ENCODE measurements at regions not wholly inside any gene's neighbourhood (a gene's known extent, or its start where the extent isn't known, plus 50 kb on each side); places are given as distances from the start of the nearest gene placed in this dataset.

DNA sequence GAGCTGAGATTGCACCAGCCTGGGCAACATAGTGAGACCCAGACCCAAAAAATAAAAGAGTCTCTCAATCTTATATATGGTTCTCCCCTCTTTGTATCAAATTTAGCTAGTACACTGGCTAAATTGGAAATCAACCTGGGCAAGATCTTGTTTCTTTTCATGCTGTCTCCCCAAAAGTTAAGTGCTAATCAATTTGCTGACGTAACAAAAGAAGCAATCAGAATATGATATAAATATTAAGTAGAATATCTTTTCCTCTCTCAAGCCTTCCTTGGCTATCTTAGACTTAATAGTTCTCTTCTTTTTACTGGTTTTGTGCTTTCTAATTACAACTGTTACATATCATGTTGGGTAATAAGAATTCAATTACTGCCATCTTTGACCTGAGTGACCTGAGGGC, 258.9 kb downstream of the KCNRG start:
- Mint-ChIP-seq H3K9me3 (peaks cover 0 to 9% (median 5%) of the 10 kb centered on the region in 11 donors), H3K4me1 (no peaks in the 10 kb centered on the region), H3K36me3 (peaks cover 0 to 4% (median 0%) of the 10 kb centered on the region in 5 donors), H3K4me3 (no peak overlapping the region), H3K27ac (no peak overlapping the region), H3K27me3 (peaks cover 0 to 34% (median 0%) of the 10 kb centered on the region in 5 donors)
- H3K4me3 ChIP-seq (ENCODE audit: low read length) = no peak overlapping the region
- H3K27me3 ChIP-seq (ENCODE audit: control insufficient read depth in 2 of 2, insufficient read depth in 2 of 2, low read length in 2 of 2) = no peaks in the 10 kb centered on the region
- H3K36me3 ChIP-seq (ENCODE audit: control insufficient read depth in 2 of 3, insufficient read depth in 3 of 3, low read length in 3 of 3) = no peaks in the 10 kb centered on the region
- ChIA-PET CTCF (no interaction called here), POLR2A (no interaction called here)
- no peak for DNase-seq
- no peaks in the 10 kb centered on the region for H3K4me1 ChIP-seq (ENCODE audit: control insufficient read depth in 2 of 2, insufficient read depth in 2 of 2, low read length in 2 of 2)
- H3K27ac ChIP-seq (ENCODE audit: low read depth, low read length) = no peak overlapping the region
- intact Hi-C loops (cut with micrococcal nuclease) = no loop called here
- H3K9me3 ChIP-seq (ENCODE audit: control insufficient read depth in 2 of 3, low read length in 3 of 3) = no peaks in the 10 kb centered on the region
- ATAC-seq = no peak

DNA sequence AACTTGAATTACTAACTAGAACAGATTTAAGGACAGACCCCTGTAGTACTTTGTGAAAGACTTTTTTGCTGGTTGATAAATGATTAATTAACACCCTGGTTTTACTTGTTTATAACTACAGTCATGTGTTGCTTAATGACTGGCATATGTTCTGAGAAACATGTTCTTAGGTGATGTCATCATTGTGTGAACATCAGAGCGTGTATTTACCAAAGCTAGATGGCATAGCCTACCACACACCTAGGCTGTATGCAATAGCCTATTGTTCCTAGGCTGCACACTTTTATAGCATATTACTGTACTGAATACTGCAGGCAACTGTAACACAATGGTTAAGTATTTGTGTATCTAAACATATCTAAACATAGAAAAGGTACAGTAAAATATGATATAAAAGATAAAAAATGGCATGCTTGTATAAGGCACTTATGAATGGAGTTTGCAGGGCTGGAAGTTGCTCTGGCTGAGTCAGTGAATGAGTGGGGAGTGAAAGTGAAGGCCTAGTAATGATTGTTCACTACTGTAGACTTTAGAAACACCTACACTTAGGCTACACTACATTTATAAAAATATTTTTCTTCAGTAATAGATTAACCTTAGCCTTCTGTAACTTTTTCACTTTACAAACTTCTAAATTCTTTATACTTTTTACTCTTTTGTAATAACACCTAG, 260.3 kb downstream of the KCNRG start:
- H3K27ac ChIP-seq (ENCODE audit: low read depth, low read length) = no peak overlapping the region
- ChIA-PET CTCF (no interaction called here), POLR2A (no interaction called here)
- DNase-seq (no peak), ATAC-seq (no peak)
- no peak overlapping the region for H3K27ac Mint-ChIP-seq
- no peak overlapping the region for H3K4me3 Mint-ChIP-seq
- H3K4me3 ChIP-seq (ENCODE audit: low read length) = no peak overlapping the region
- no peaks in the 10 kb centered on the region for H3K27me3 ChIP-seq (ENCODE audit: control insufficient read depth in 2 of 2, insufficient read depth in 2 of 2, low read length in 2 of 2)
- H3K9me3 Mint-ChIP-seq = peaks cover 0 to 9% (median 5%) of the 10 kb centered on the region in 11 donors
- intact Hi-C loops (cut with micrococcal nuclease) = no loop called here
- H3K9me3 ChIP-seq (ENCODE audit: control insufficient read depth in 2 of 3, low read length in 3 of 3) = no peaks in the 10 kb centered on the region
- no peaks in the 10 kb centered on the region for H3K36me3 ChIP-seq (ENCODE audit: control insufficient read depth in 2 of 3, insufficient read depth in 3 of 3, low read length in 3 of 3)
- no peaks in the 10 kb centered on the region for H3K4me1 ChIP-seq (ENCODE audit: control insufficient read depth in 2 of 2, insufficient read depth in 2 of 2, low read length in 2 of 2)
- peaks cover 0 to 33% (median 0%) of the 10 kb centered on the region in 5 donors for H3K27me3 Mint-ChIP-seq
- H3K4me1 Mint-ChIP-seq = no peaks in the 10 kb centered on the region
- H3K36me3 Mint-ChIP-seq = peaks cover 0 to 4% (median 0%) of the 10 kb centered on the region in 5 donors

DNA sequence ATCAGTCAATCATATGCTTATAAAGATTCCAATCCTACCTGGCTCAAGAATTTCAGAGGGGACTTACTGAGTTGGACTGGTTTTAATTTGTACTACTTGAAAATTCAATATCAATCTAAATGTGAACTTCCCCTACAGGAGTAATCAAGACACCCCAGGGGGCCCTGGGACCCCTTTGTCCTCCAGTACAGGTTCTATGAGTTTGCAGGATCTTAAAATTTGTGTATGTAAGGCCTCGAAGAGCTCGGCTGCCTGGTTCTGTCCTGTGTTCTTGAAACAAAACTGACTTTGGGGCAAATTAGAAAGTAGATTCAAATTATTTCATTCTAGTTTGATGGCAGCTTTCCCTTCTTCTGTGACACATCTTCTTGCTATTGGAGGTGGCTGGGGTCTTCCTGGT, 261.3 kb downstream of the KCNRG start:
- ChIA-PET POLR2A (no interaction called here), CTCF (no interaction called here)
- peaks cover 0 to 9% (median 5%) of the 10 kb centered on the region in 11 donors for H3K9me3 Mint-ChIP-seq
- intact Hi-C loops (cut with micrococcal nuclease) = no loop called here
- Histone ChIP-seq H3K9me3 (ENCODE audit: control insufficient read depth in 2 of 3, low read length in 3 of 3) (no peaks in the 10 kb centered on the region), H3K36me3 (ENCODE audit: control insufficient read depth in 2 of 3, insufficient read depth in 3 of 3, low read length in 3 of 3) (no peaks in the 10 kb centered on the region), H3K27me3 (ENCODE audit: control insufficient read depth in 2 of 2, insufficient read depth in 2 of 2, low read length in 2 of 2) (no peaks in the 10 kb centered on the region), H3K4me1 (ENCODE audit: control insufficient read depth in 2 of 2, insufficient read depth in 2 of 2, low read length in 2 of 2) (no peaks in the 10 kb centered on the region), H3K4me3 (ENCODE audit: low read length) (no peak overlapping the region), H3K27ac (ENCODE audit: low read depth, low read length) (no peak overlapping the region)
- DNase-seq (no peak), ATAC-seq (no peak)
- no peak overlapping the region for H3K27ac Mint-ChIP-seq
- peaks cover 0 to 29% (median 0%) of the 10 kb centered on the region in 5 donors for H3K27me3 Mint-ChIP-seq
- no peak overlapping the region for H3K4me3 Mint-ChIP-seq
- peaks cover 0 to 4% (median 0%) of the 10 kb centered on the region in 5 donors for H3K36me3 Mint-ChIP-seq
- no peaks in the 10 kb centered on the region for H3K4me1 Mint-ChIP-seq

DNA sequence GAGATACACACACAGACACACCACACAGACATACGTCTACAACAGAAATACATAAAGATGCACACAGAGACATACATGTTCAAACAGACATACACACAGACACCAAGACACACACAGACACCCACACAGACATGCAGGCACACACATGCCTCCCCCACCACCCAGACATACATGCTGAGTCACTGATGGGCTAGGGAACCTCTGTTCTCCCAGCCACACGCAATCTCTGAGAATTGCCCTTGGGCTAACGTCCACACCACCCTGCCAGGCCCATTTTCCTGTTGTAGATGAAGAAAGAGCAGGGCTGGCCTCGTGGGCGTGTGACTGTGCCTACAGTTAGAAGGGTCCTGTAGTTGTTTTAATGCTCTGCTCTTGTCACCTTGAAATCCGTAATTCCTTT, 261.9 kb downstream of the KCNRG start:
- ChIA-PET CTCF (no interaction called here), POLR2A (no interaction called here)
- Histone ChIP-seq H3K9me3 (ENCODE audit: control insufficient read depth in 2 of 3, low read length in 3 of 3) (no peaks in the 10 kb centered on the region), H3K36me3 (ENCODE audit: control insufficient read depth in 2 of 3, insufficient read depth in 3 of 3, low read length in 3 of 3) (no peaks in the 10 kb centered on the region), H3K27me3 (ENCODE audit: control insufficient read depth in 2 of 2, insufficient read depth in 2 of 2, low read length in 2 of 2) (no peaks in the 10 kb centered on the region), H3K4me1 (ENCODE audit: control insufficient read depth in 2 of 2, insufficient read depth in 2 of 2, low read length in 2 of 2) (no peaks in the 10 kb centered on the region), H3K4me3 (ENCODE audit: low read length) (no peak overlapping the region), H3K27ac (ENCODE audit: low read depth, low read length) (no peak overlapping the region)
- no peaks in the 10 kb centered on the region for H3K4me1 Mint-ChIP-seq
- H3K4me3 Mint-ChIP-seq = no peak overlapping the region
- intact Hi-C loops (cut with micrococcal nuclease) = no loop called here
- no peak overlapping the region for H3K27ac Mint-ChIP-seq
- peaks cover 0 to 5% (median under 1%) of the 10 kb centered on the region in 5 donors for H3K36me3 Mint-ChIP-seq
- DNase-seq (no peak), ATAC-seq (no peak)
- peaks cover 0 to 25% (median 3%) of the 10 kb centered on the region in 5 donors for H3K27me3 Mint-ChIP-seq
- peaks cover under 1 to 12% (median 8%) of the 10 kb centered on the region in 11 donors for H3K9me3 Mint-ChIP-seq

DNA sequence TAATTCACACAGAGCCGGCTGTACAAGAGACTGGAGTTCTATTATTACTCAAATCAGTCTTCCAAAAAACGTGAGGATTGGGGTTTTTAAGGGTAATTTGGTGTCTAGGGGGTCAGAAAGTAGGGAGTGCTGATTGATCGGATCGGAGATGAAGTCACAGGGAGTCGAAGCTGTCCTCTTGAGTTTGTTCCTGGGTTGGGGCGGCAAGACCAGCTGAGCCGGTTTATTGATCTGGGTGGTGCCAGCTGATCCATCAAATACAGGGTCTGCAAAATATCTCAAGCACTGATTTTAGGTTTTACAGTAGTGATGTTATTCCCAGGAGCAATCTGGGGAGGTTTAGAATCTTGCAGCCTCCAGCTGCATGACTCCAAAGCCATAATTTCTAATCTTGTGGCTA, 262.7 kb downstream of the KCNRG start:
- H3K36me3 ChIP-seq (ENCODE audit: control insufficient read depth in 2 of 3, insufficient read depth in 3 of 3, low read length in 3 of 3) = no peaks in the 10 kb centered on the region
- ATAC-seq (no peak), DNase-seq (no peak)
- H3K4me1 Mint-ChIP-seq = no peaks in the 10 kb centered on the region
- H3K4me3 ChIP-seq (ENCODE audit: low read length) = no peak overlapping the region
- no peaks in the 10 kb centered on the region for H3K9me3 ChIP-seq (ENCODE audit: control insufficient read depth in 2 of 3, low read length in 3 of 3)
- H3K27me3 Mint-ChIP-seq = peaks cover 0 to 28% (median 8%) of the 10 kb centered on the region in 5 donors
- intact Hi-C loops (cut with micrococcal nuclease) = no loop called here
- no peaks in the 10 kb centered on the region for H3K4me1 ChIP-seq (ENCODE audit: control insufficient read depth in 2 of 2, insufficient read depth in 2 of 2, low read length in 2 of 2)
- no peak overlapping the region for H3K27ac Mint-ChIP-seq
- H3K27ac ChIP-seq (ENCODE audit: low read depth, low read length) = no peak overlapping the region
- POLR2A ChIA-PET = no interaction called here
- H3K9me3 Mint-ChIP-seq = peaks cover 4 to 18% (median 9%) of the 10 kb centered on the region in 11 donors
- CTCF ChIA-PET = interaction anchor here (0.7 kb wide), 1 partner anchor 633 kb away, joined by 3 read pairs; no protein-coding TSS in a partner anchor
- H3K27me3 ChIP-seq (ENCODE audit: control insufficient read depth in 2 of 2, insufficient read depth in 2 of 2, low read length in 2 of 2) = no peaks in the 10 kb centered on the region
- H3K36me3 Mint-ChIP-seq = peaks cover 0 to 9% (median 6%) of the 10 kb centered on the region in 5 donors
- H3K4me3 Mint-ChIP-seq = no peak overlapping the region

DNA sequence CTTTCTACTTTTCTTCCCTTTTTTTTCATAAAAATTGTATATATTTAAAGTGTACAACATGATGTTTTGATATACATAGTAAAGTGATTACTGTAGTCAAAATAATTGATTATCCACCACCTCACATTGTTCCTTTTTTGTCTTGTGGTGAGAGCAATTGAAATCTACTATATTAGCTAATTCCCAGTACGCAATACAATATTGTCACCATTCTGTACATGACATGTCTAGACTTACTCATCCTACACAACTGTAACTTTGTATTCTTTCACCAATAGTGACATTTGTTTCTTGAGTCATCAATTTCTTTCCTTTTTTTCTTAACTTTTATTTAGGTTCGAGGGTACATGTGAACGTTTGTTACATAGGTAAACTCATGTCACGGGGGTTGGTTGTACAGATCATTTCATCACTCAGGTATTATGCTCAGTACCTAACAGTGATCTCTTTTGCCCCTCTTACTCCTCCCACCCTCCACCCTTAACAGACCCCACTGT, 265.2 kb downstream of the KCNRG start:
- H3K4me3 Mint-ChIP-seq = no peak overlapping the region
- peaks cover 4 to 18% (median 9%) of the 10 kb centered on the region in 11 donors for H3K9me3 Mint-ChIP-seq
- DNase-seq (no peak), ATAC-seq (no peak)
- no peak overlapping the region for H3K27ac Mint-ChIP-seq
- ChIA-PET POLR2A (no interaction called here), CTCF (no interaction called here)
- peaks cover 0 to 37% (median 8%) of the 10 kb centered on the region in 5 donors for H3K27me3 Mint-ChIP-seq
- H3K36me3 ChIP-seq (ENCODE audit: control insufficient read depth in 2 of 3, insufficient read depth in 3 of 3, low read length in 3 of 3) = no peaks in the 10 kb centered on the region
- H3K4me1 ChIP-seq (ENCODE audit: control insufficient read depth in 2 of 2, insufficient read depth in 2 of 2, low read length in 2 of 2) = peaks cover 0 to 9% of the 10 kb centered on the region in 2 donors
- intact Hi-C loops (cut with micrococcal nuclease) = no loop called here
- no peaks in the 10 kb centered on the region for H3K27me3 ChIP-seq (ENCODE audit: control insufficient read depth in 2 of 2, insufficient read depth in 2 of 2, low read length in 2 of 2)
- no peaks in the 10 kb centered on the region for H3K9me3 ChIP-seq (ENCODE audit: control insufficient read depth in 2 of 3, low read length in 3 of 3)
- peaks cover 0 to 12% (median 0%) of the 10 kb centered on the region in 7 donors for H3K4me1 Mint-ChIP-seq
- no peak overlapping the region for H3K27ac ChIP-seq (ENCODE audit: low read depth, low read length)
- peaks cover 0 to 13% (median 6%) of the 10 kb centered on the region in 5 donors for H3K36me3 Mint-ChIP-seq
- no peak overlapping the region for H3K4me3 ChIP-seq (ENCODE audit: low read length)

DNA sequence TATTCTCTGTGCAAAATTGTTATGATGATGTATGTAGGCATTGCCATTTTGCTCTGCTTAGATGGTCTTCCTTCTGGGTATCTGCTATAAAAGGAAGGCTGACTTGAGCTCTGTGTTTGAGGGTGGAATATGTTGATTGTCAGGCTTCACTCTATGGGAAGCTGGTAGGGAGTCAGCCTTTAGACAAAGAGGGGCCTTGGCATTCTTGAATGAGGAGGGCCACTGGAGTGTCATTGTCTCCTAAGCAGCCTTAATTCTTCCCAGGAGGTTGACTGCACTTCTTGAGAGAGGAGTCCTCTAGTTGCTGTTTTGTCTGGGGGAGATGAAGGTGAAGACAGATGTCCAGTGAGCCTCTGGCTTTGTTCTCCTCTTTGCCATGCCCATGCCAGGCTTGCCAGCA, 266.8 kb downstream of the KCNRG start:
- intact Hi-C loops (cut with micrococcal nuclease) = no loop called here
- DNase-seq = no peak
- no peak overlapping the region for H3K27ac Mint-ChIP-seq
- H3K27ac ChIP-seq (ENCODE audit: low read depth, low read length) = no peak overlapping the region
- peaks cover 0 to 12% (median 0%) of the 10 kb centered on the region in 7 donors for H3K4me1 Mint-ChIP-seq
- no peak for ATAC-seq
- CTCF ChIA-PET = no interaction called here
- peaks cover 0 to 40% (median 8%) of the 10 kb centered on the region in 5 donors for H3K27me3 Mint-ChIP-seq
- peaks cover 0 to 13% (median 6%) of the 10 kb centered on the region in 5 donors for H3K36me3 Mint-ChIP-seq
- H3K9me3 Mint-ChIP-seq = peaks cover 4 to 18% (median 8%) of the 10 kb centered on the region in 11 donors
- POLR2A ChIA-PET = no interaction called here
- no peaks in the 10 kb centered on the region for H3K9me3 ChIP-seq (ENCODE audit: control insufficient read depth in 2 of 3, low read length in 3 of 3)
- no peak overlapping the region for H3K4me3 Mint-ChIP-seq
- H3K27me3 ChIP-seq (ENCODE audit: control insufficient read depth in 2 of 2, insufficient read depth in 2 of 2, low read length in 2 of 2) = no peaks in the 10 kb centered on the region
- no peaks in the 10 kb centered on the region for H3K36me3 ChIP-seq (ENCODE audit: control insufficient read depth in 2 of 3, insufficient read depth in 3 of 3, low read length in 3 of 3)
- H3K4me1 ChIP-seq (ENCODE audit: control insufficient read depth in 2 of 2, insufficient read depth in 2 of 2, low read length in 2 of 2) = peaks cover 0 to 9% of the 10 kb centered on the region in 2 donors
- no peak overlapping the region for H3K4me3 ChIP-seq (ENCODE audit: low read length)

Data from naive thymus-derived CD4-positive, alpha-beta T cell (primary cell).